T follicular helper cell (primary cell): ENCODE measurements at regions not wholly inside any gene's neighbourhood (a gene's known extent, or its start where the extent isn't known, plus 50 kb on each side); places are given as distances from the start of the nearest gene placed in this dataset.

ENCODE experiments used
- DNase-seq: peaks from one replicate; pipeline ENCODE4 v3.0.0-alpha.2; 2020; ENCODE audit warnings: low read depth

GRCh38 chr11:80157447-80157846, 716.6 kb upstream of the TENM4 start:
- DNase-seq = no peak

- no peak for DNase-seq
These were observed 715.2 kb upstream of the TENM4 start for GRCh38 chr11:80156062-80156461.

- no peak for DNase-seq
These were observed 714.7 kb upstream of the TENM4 start for GRCh38 chr11:80155412-80156017.

GRCh38 chr11:80146232-80146631, 705.4 kb upstream of the TENM4 start:
- no peak for DNase-seq

GRCh38 chr11:80144897-80145594, 704.2 kb upstream of the TENM4 start:
- DNase-seq = no peak

- no peak for DNase-seq
These were observed 696.2 kb upstream of the TENM4 start for GRCh38 chr11:80136991-80137390.

- DNase-seq = no peak
These were observed 688.6 kb upstream of the TENM4 start for GRCh38 chr11:80129396-80129795.

- DNase-seq = no peak
These were observed 681.4 kb upstream of the TENM4 start for GRCh38 chr11:80122211-80122610.

GRCh38 chr11:80118073-80118472, 677.2 kb upstream of the TENM4 start:
- DNase-seq = no peak

- no peak for DNase-seq
These were observed 676.0 kb upstream of the TENM4 start for GRCh38 chr11:80116796-80117195.

- DNase-seq = no peak
These were observed 668.8 kb upstream of the TENM4 start for GRCh38 chr11:80109652-80110051.

- DNase-seq = no peak
These were observed 668.2 kb upstream of the TENM4 start for GRCh38 chr11:80109031-80109430.

- no peak for DNase-seq
These were observed 666.6 kb upstream of the TENM4 start for GRCh38 chr11:80107415-80107814.

- no peak for DNase-seq
These were observed 663.4 kb upstream of the TENM4 start for GRCh38 chr11:80104191-80104590.

- DNase-seq = no peak
These were observed 662.5 kb upstream of the TENM4 start for GRCh38 chr11:80103142-80103859.

GRCh38 chr11:80097146-80097545, 656.3 kb upstream of the TENM4 start:
- DNase-seq = no peak

- no peak for DNase-seq
These were observed 655.9 kb upstream of the TENM4 start for GRCh38 chr11:80096736-80097135.

- DNase-seq = no peak
These were observed 645.7 kb upstream of the TENM4 start for GRCh38 chr11:80086496-80087055.

GRCh38 chr11:80085563-80085962, 644.7 kb upstream of the TENM4 start:
- no peak for DNase-seq

- DNase-seq = no peak
These were observed 643.8 kb upstream of the TENM4 start for GRCh38 chr11:80084608-80085007.

- DNase-seq = no peak
These were observed 642.7 kb upstream of the TENM4 start for GRCh38 chr11:80083531-80083951.

GRCh38 chr11:80082406-80082805, 641.6 kb upstream of the TENM4 start:
- no peak for DNase-seq

- no peak for DNase-seq
These were observed 636.3 kb upstream of the TENM4 start for GRCh38 chr11:80077113-80077512.
